Hepatocyte (in vitro differentiated cells): ENCODE measurements at regions not wholly inside any gene's neighbourhood (a gene's known extent, or its start where the extent isn't known, plus 50 kb on each side); places are given as distances from the start of the nearest gene placed in this dataset.

Source experiments
- DNase-seq: peaks from one replicate; pipeline ENCODE4 v3.0.0-alpha.2; 2016; ENCODE audit warnings: low spot score
- H2AFZ ChIP-seq: fragments of 200-600 bp; sonication (generic); 2 replicates; pipeline ENCODE4 v1.6.0; 2016; ENCODE audit warnings: antibody characterized with exemption, mild to moderate bottlenecking
- H3K27ac ChIP-seq: fragments of 200-600 bp; sonication (generic); 2 replicates; pipeline ENCODE4 v1.5.1; 2016; ENCODE audit warnings: mild to moderate bottlenecking
- H3K27me3 ChIP-seq: fragments of 200-600 bp; sonication (generic); 2 replicates; pipeline ENCODE4 v1.6.1; 2016
- H3K36me3 ChIP-seq: fragments of 200-600 bp; sonication (generic); replicated peaks from 2 replicates; pipeline ENCODE4 v1.5.1; 2016; ENCODE audit warnings: low read depth; ENCODE audit not compliant: insufficient read depth
- H3K4me1 ChIP-seq: fragments of 200-600 bp; sonication (generic); 2 replicates; pipeline ENCODE4 v1.5.1; 2016; ENCODE audit warnings: mild to moderate bottlenecking, moderate library complexity; ENCODE audit not compliant: insufficient read depth
- H3K4me2 ChIP-seq: fragments of 200-600 bp; sonication (generic); 2 replicates; pipeline ENCODE4 v1.6.0; 2016
- H3K4me3 ChIP-seq: fragments of 200-600 bp; sonication (generic); 2 replicates; pipeline ENCODE4 v1.5.1; 2016; ENCODE audit warnings: mild to moderate bottlenecking
- H3K79me2 ChIP-seq: fragments of 200-600 bp; sonication (generic); 2 replicates; pipeline ENCODE4 v1.6.0; 2017; ENCODE audit warnings: mild to moderate bottlenecking
- H3K9me2 ChIP-seq: fragments of 200-600 bp; sonication (generic); replicated peaks from 2 replicates; pipeline ENCODE4 v1.6.0; 2017; ENCODE audit warnings: mild to moderate bottlenecking; ENCODE audit not compliant: insufficient read depth
- H3K9me3 ChIP-seq: fragments of 200-600 bp; sonication (generic); 2 replicates; pipeline ENCODE4 v1.5.1; 2016; ENCODE audit warnings: low read depth, mild to moderate bottlenecking
- H4K20me1 ChIP-seq: fragments of 200-600 bp; sonication (generic); 2 replicates; pipeline ENCODE4 v1.6.0; 2016; ENCODE audit warnings: mild to moderate bottlenecking; ENCODE audit not compliant: insufficient read depth, poor library complexity, severe bottlenecking
- EZH2 ChIP-seq: fragments of 200-600 bp; sonication (generic); IDR thresholded peaks from 2 replicates; pipeline ENCODE4 v1.6.1; 2016; ENCODE audit warnings: antibody characterized with exemption, mild to moderate bottlenecking, borderline replicate concordance
- EZH2phosphoT487 ChIP-seq: fragments of 200-600 bp; sonication (generic); IDR thresholded peaks from one replicate; pipeline ENCODE4 v1.6.1; 2018; ENCODE audit warnings: antibody characterized with exemption, mild to moderate bottlenecking, low read depth, moderate library complexity; ENCODE audit not compliant: unreplicated experiment, severe bottlenecking
- WGBS: methylation state at CpG from one replicate; pipeline ENCODE4 v1.1.6; 2016; ENCODE audit warnings: low lambda C conversion rate; ENCODE audit errors: missing lambda C conversion rate; 5-methylcytosine and 5-hydroxymethylcytosine counted together
- TF ChIP-seq, protein P1 (sequence below): fragments of 200-600 bp; sonication (generic); IDR thresholded peaks from 2 replicates; pipeline ENCODE4 v1.5.1; 2016; ENCODE audit warnings: antibody characterized with exemption, mild to moderate bottlenecking; ENCODE audit not compliant: poor library complexity

DNA sequence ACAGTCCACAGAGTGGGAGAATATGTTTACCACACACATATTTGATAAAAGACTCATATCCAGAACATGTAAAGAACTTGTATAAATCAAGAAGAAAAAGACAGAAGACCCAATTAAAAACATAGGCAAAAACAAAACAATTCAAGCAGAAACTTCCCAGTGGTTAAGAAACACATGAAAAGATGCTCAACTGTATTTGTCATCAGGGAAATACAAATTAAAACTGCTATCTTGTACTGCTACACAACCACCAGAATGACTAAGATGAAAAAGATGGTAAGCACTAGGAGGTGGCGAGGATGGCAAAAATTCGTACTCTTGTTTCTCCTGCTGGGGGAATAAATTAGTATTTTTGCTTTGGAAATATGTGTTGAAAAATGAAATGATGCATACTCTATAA, 192.3 kb upstream of the C11orf87 start:
- no peak for TF ChIP-seq EZH2phosphoT487
- TF ChIP-seq, protein P1, sequence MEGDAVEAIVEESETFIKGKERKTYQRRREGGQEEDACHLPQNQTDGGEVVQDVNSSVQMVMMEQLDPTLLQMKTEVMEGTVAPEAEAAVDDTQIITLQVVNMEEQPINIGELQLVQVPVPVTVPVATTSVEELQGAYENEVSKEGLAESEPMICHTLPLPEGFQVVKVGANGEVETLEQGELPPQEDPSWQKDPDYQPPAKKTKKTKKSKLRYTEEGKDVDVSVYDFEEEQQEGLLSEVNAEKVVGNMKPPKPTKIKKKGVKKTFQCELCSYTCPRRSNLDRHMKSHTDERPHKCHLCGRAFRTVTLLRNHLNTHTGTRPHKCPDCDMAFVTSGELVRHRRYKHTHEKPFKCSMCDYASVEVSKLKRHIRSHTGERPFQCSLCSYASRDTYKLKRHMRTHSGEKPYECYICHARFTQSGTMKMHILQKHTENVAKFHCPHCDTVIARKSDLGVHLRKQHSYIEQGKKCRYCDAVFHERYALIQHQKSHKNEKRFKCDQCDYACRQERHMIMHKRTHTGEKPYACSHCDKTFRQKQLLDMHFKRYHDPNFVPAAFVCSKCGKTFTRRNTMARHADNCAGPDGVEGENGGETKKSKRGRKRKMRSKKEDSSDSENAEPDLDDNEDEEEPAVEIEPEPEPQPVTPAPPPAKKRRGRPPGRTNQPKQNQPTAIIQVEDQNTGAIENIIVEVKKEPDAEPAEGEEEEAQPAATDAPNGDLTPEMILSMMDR = no peak
- no peak for TF ChIP-seq EZH2
- Histone ChIP-seq H3K9me2 (no peaks in the 10 kb centered on the region), H3K4me3 (no peak overlapping the region), H3K79me2 (no peaks in the 10 kb centered on the region), H3K27me3 (no peaks in the 10 kb centered on the region), H2AFZ (no peak overlapping the region), H3K36me3 (no peaks in the 10 kb centered on the region), H4K20me1 (no peaks in the 10 kb centered on the region), H3K4me1 (no peaks in the 10 kb centered on the region), H3K9me3 (peaks cover 3% of the 10 kb centered on the region), H3K4me2 (no peak overlapping the region), H3K27ac (no peak overlapping the region)
- 83% methylated on average over 2 of the region's 2 CpGs for WGBS
- DNase-seq = no peak

DNA sequence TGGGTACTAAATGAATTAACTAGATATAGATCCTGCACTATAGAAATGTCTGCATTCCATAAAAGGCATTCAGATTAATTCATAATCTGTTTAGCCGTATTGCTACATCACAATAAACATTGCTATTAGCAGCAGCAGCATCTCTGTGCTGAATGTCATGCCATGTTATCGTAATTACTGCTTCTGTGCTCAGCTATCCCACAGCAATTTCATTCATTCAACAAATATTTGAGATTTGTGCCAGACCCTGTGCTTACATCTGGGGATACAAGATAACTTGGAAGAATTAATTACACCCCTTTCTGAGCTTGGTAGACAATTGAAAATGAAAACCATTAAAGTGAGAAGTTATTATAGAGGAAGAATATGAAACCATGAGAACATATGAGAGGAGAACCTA, 185.8 kb upstream of the C11orf87 start:
- H2AFZ ChIP-seq = no peak overlapping the region
- no peaks in the 10 kb centered on the region for H3K9me2 ChIP-seq
- no peaks in the 10 kb centered on the region for H3K36me3 ChIP-seq
- TF ChIP-seq EZH2 (no peak), EZH2phosphoT487 (no peak)
- TF ChIP-seq, protein P1 = no peak
- no peaks in the 10 kb centered on the region for H3K79me2 ChIP-seq
- no peak overlapping the region for H3K27ac ChIP-seq
- H3K27me3 ChIP-seq = no peaks in the 10 kb centered on the region
- H3K9me3 ChIP-seq = no peaks in the 10 kb centered on the region
- H3K4me3 ChIP-seq = no peak overlapping the region
- no peaks in the 10 kb centered on the region for H4K20me1 ChIP-seq
- no peak overlapping the region for H3K4me2 ChIP-seq
- no peak for DNase-seq
- H3K4me1 ChIP-seq = no peaks in the 10 kb centered on the region
- 93% methylated on average over 2 of the region's 2 CpGs for WGBS

DNA sequence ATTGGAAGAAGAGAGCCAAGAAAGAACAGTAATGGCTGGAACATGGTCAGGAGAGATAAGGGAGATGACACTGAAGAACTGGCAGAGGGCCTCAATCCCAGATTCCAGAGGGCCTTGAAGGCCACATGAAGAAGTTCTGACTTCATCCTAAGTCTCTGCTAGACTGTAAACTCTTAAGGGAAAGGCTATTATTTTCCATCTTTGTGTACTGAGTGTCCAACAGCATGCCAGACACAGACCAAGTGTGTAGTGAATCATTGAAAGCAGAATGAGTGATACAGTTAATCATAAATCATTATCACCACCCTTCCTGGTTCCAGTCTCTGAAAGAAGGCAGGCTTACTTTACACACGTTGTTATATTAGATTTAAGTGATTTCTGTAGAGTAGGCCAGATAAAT, 185.3 kb upstream of the C11orf87 start:
- Histone ChIP-seq H3K27me3 (no peaks in the 10 kb centered on the region), H3K4me2 (no peak overlapping the region), H2AFZ (no peak overlapping the region), H3K9me3 (no peaks in the 10 kb centered on the region), H3K36me3 (no peaks in the 10 kb centered on the region), H4K20me1 (no peaks in the 10 kb centered on the region), H3K79me2 (no peaks in the 10 kb centered on the region), H3K4me3 (no peak overlapping the region), H3K9me2 (no peaks in the 10 kb centered on the region), H3K4me1 (no peaks in the 10 kb centered on the region), H3K27ac (no peak overlapping the region)
- TF ChIP-seq EZH2phosphoT487 (no peak), EZH2 (no peak)
- TF ChIP-seq, protein P1 = no peak
- 63% methylated on average over 1 of the region's 1 CpG for WGBS
- no peak for DNase-seq

DNA sequence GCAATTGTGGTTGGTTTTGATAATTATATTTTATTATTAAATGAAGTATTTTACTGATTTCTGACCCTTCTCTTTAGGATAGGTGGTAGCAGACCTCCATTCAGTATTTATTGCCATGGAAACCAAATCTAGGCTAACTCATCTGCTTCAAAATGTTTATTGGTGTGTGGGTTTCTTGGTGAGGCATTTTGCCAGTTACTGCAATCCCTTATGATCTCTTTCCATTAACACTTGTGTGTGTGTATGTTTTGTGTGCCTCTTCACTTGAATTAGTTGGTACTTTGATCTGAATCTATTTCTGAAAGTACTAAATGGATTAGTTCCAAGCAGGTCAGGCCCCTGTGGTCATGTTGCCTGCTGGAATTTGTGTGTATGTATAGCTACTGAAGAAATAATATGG, 184.4 kb upstream of the C11orf87 start:
- no peaks in the 10 kb centered on the region for H3K4me1 ChIP-seq
- H3K4me3 ChIP-seq = no peak overlapping the region
- DNase-seq = no peak
- no peaks in the 10 kb centered on the region for H3K9me2 ChIP-seq
- no peak overlapping the region for H3K4me2 ChIP-seq
- no peaks in the 10 kb centered on the region for H3K9me3 ChIP-seq
- no peak overlapping the region for H2AFZ ChIP-seq
- TF ChIP-seq EZH2 (no peak), EZH2phosphoT487 (no peak)
- TF ChIP-seq, protein P1 = no peak
- H3K36me3 ChIP-seq = no peaks in the 10 kb centered on the region
- H3K27ac ChIP-seq = no peak overlapping the region
- no peaks in the 10 kb centered on the region for H3K79me2 ChIP-seq
- no peaks in the 10 kb centered on the region for H3K27me3 ChIP-seq
- H4K20me1 ChIP-seq = no peaks in the 10 kb centered on the region
